WERI-Rb-1 (cell line): ENCODE measurements at regions not wholly inside any gene's neighbourhood (a gene's known extent, or its start where the extent isn't known, plus 50 kb on each side); places are given as distances from the start of the nearest gene placed in this dataset.
"Not testable (repeated sequence)": the region's sequence is repeated elsewhere in the genome, so short reads cannot be mapped to it uniquely, and the experiment has no call there.

ENCODE experiments used
- DNase-seq: peaks from one replicate; pipeline ENCODE4 v3.0.0-alpha.2; 2020
- H3K27ac ChIP-seq: fragments of 250-450 bp; sonication (Bioruptor Pico); 2 replicates; pipeline ENCODE4 v1.5.1; 2020; ENCODE audit warnings: mild to moderate bottlenecking, moderate library complexity
- H3K27me3 ChIP-seq: fragments of 250-450 bp; sonication (Bioruptor Pico); 2 replicates; pipeline ENCODE4 v1.5.1; 2021; ENCODE audit warnings: mild to moderate bottlenecking, low read depth, moderate library complexity; ENCODE audit not compliant: insufficient read depth, severe bottlenecking
- H3K36me3 ChIP-seq: fragments of 250-450 bp; sonication (Bioruptor Pico); 2 replicates; pipeline ENCODE4 v1.5.1; 2020; ENCODE audit warnings: mild to moderate bottlenecking, moderate library complexity
- H3K4me3 ChIP-seq: 2 replicates; pipeline ENCODE4 v1.5.1; 2011; ENCODE audit warnings: low read depth, mild to moderate bottlenecking, control low read depth, low read length
- H3K9me3 ChIP-seq: fragments of 250-450 bp; sonication (Bioruptor Pico); 2 replicates; pipeline ENCODE4 v1.5.1; 2021; ENCODE audit warnings: mild to moderate bottlenecking, moderate library complexity; ENCODE audit not compliant: severe bottlenecking
- CTCF ChIP-seq: IDR thresholded peaks from 2 replicates; pipeline ENCODE4 v1.5.1; 2011; ENCODE audit warnings: low read depth, mild to moderate bottlenecking, control low read depth, inconsistent platforms, low read length

- Histone ChIP-seq H3K27me3 (no peaks in the 10 kb centered on the region), H3K27ac (no peak overlapping the region), H3K9me3 (peaks cover 11% of the 10 kb centered on the region), H3K4me3 (no peak overlapping the region), H3K36me3 (no peaks in the 10 kb centered on the region)
- no peak for DNase-seq
- TF ChIP-seq CTCF = no peak
These were observed 268.8 kb downstream of the TTC8 start for GRCh38 chr14:89093083-89093730.

GRCh38 chr14:89095036-89095435, 270.6 kb downstream of the TTC8 start:
- peak; percentile 87 for DNase-seq
- no peak overlapping the region for H3K4me3 ChIP-seq
- TF ChIP-seq CTCF = no peak
- peaks cover 16% of the 10 kb centered on the region for H3K9me3 ChIP-seq
- H3K27me3 ChIP-seq = no peaks in the 10 kb centered on the region
- no peaks in the 10 kb centered on the region for H3K36me3 ChIP-seq
- peak overlapping the region; percentile 80 for H3K27ac ChIP-seq

- no peak for TF ChIP-seq CTCF
- DNase-seq = no peak
- no peaks in the 10 kb centered on the region for H3K27me3 ChIP-seq
These were observed 272.5 kb downstream of the TTC8 start for GRCh38 chr14:89096946-89097345.

GRCh38 chr14:89098254-89098653, 273.8 kb downstream of the TTC8 start:
- Histone ChIP-seq H3K4me3 (no peak overlapping the region), H3K36me3 (no peaks in the 10 kb centered on the region), H3K27ac (no peak overlapping the region), H3K9me3 (peaks cover 9% of the 10 kb centered on the region), H3K27me3 (no peaks in the 10 kb centered on the region)
- TF ChIP-seq CTCF = no peak
- DNase-seq = no peak

More at GRCh38 chr14:89096946-89097345, 272.5 kb downstream of the TTC8 start:
- Histone ChIP-seq H3K36me3 (no peaks in the 10 kb centered on the region), H3K27ac (no peak overlapping the region), H3K9me3 (peaks cover 16% of the 10 kb centered on the region), H3K4me3 (no peak overlapping the region)

- DNase-seq, H3K27ac ChIP-seq, H3K36me3 ChIP-seq, H3K9me3 ChIP-seq, H3K27me3 ChIP-seq, H3K4me3 ChIP-seq: not testable (repeated sequence)
These were observed 279.8 kb downstream of the TTC8 start for GRCh38 chr14:89104171-89104817.

GRCh38 chr14:89104861-89105260, 280.4 kb downstream of the TTC8 start:
- not testable (repeated sequence) for H3K27me3 ChIP-seq, H3K9me3 ChIP-seq, H3K36me3 ChIP-seq, H3K27ac ChIP-seq, H3K4me3 ChIP-seq, DNase-seq
